Progenitor cell of endocrine pancreas (in vitro differentiated cells): ENCODE measurements at regions not wholly inside any gene's neighbourhood (a gene's known extent, or its start where the extent isn't known, plus 50 kb on each side); places are given as distances from the start of the nearest gene placed in this dataset.
"Not testable (repeated sequence)": the region's sequence is repeated elsewhere in the genome, so short reads cannot be mapped to it uniquely, and the experiment has no call there.

ENCODE experiments used
- DNase-seq: peaks from one replicate; pipeline ENCODE4 v3.0.0; 2021; ENCODE audit warnings: low spot score; ENCODE audit not compliant: unreplicated experiment
- H3K27ac Mint-ChIP-seq: 2 replicates; pipeline ENCODE4 v1.8.0; 2021; ENCODE audit warnings: mild to moderate bottlenecking, moderate library complexity, mixed read lengths
- H3K27me3 Mint-ChIP-seq: 2 replicates; pipeline ENCODE4 v1.8.0; 2021; ENCODE audit warnings: mixed read lengths
- H3K36me3 Mint-ChIP-seq: 2 replicates; pipeline ENCODE4 v1.8.0; 2022; ENCODE audit warnings: mixed read lengths; ENCODE audit not compliant: insufficient read depth
- H3K4me1 Mint-ChIP-seq: 2 replicates; pipeline ENCODE4 v1.8.0; 2021; ENCODE audit warnings: low read depth, mixed read lengths
- H3K4me3 Mint-ChIP-seq: 2 replicates; pipeline ENCODE4 v1.8.0; 2021; ENCODE audit warnings: low read depth, mild to moderate bottlenecking, moderate library complexity, mixed read lengths
- H3K9me3 Mint-ChIP-seq: 2 replicates; pipeline ENCODE4 v1.8.0; 2021; ENCODE audit warnings: low read depth, mixed read lengths
- TF ChIP-seq, protein P1 (sequence below): fragments of 200-600 bp; sonication (generic); IDR thresholded peaks from one replicate; pipeline ENCODE4 v1.5.0; 2021; ENCODE audit warnings: antibody characterized with exemption, mild to moderate bottlenecking; ENCODE audit not compliant: unreplicated experiment

DNA sequence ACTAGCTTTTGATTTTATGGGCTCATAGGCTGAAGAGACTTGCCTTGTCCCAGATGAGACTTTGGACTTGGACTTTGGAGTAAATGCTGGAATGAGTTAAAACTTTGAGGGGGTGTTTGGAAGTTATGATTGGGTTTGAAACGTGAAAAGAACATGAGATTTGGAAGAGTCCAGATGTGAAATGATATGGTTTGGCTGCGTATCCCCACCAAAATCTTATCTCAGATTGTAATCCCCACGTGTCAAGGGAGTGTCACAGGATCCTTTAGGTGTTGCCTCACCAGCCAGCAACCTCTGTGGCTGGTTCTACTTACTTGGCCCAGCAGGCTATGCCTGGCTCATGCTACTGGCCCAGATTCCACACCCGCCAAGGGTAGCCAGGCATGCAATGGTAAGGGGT, 119.6 kb upstream of the NPY start:
- no peak overlapping the region for H3K4me3 Mint-ChIP-seq
- H3K27me3 Mint-ChIP-seq, result no peaks in the 10 kb centered on the region
- H3K9me3 Mint-ChIP-seq, result peaks cover 17% of the 10 kb centered on the region
- no peak for DNase-seq
- H3K36me3 Mint-ChIP-seq, result peaks cover 7% of the 10 kb centered on the region
- TF ChIP-seq, protein P1, sequence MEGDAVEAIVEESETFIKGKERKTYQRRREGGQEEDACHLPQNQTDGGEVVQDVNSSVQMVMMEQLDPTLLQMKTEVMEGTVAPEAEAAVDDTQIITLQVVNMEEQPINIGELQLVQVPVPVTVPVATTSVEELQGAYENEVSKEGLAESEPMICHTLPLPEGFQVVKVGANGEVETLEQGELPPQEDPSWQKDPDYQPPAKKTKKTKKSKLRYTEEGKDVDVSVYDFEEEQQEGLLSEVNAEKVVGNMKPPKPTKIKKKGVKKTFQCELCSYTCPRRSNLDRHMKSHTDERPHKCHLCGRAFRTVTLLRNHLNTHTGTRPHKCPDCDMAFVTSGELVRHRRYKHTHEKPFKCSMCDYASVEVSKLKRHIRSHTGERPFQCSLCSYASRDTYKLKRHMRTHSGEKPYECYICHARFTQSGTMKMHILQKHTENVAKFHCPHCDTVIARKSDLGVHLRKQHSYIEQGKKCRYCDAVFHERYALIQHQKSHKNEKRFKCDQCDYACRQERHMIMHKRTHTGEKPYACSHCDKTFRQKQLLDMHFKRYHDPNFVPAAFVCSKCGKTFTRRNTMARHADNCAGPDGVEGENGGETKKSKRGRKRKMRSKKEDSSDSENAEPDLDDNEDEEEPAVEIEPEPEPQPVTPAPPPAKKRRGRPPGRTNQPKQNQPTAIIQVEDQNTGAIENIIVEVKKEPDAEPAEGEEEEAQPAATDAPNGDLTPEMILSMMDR, result no peak
- H3K4me1 Mint-ChIP-seq, result peaks cover 10% of the 10 kb centered on the region
- no peak overlapping the region for H3K27ac Mint-ChIP-seq

DNA sequence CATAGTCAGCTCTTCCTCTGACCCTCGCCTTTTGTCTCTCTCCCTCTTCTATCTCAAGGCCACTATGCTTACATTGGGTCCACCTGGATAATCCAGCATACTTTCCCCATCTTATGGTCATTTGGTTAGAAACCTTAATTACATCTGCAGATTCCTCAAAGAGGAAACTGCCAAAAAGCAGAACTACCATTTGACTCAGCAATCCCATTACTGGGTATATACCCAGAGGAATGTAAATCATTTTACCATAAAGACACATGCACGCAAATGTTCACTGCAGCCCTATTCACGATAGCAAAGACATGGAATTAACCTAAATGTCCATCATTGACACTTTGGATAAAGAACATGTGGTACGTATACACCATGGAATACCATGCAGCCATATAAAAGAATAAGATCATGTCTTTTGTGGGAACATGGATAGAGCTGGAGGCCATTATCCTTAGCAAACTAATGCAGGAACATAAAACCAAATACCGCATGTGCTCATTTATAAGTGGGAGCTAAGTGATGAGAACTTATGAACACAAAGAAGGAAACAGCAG, 114.8 kb upstream of the NPY start:
- H3K4me3 Mint-ChIP-seq, result no peak overlapping the region
- H3K4me1 Mint-ChIP-seq, result peaks cover 15% of the 10 kb centered on the region
- no peaks in the 10 kb centered on the region for H3K27me3 Mint-ChIP-seq
- no peak overlapping the region for H3K27ac Mint-ChIP-seq
- peaks cover 10% of the 10 kb centered on the region for H3K9me3 Mint-ChIP-seq
- H3K36me3 Mint-ChIP-seq, result peaks cover 2% of the 10 kb centered on the region
- TF ChIP-seq, protein P1, result no peak
- no peak for DNase-seq

DNA sequence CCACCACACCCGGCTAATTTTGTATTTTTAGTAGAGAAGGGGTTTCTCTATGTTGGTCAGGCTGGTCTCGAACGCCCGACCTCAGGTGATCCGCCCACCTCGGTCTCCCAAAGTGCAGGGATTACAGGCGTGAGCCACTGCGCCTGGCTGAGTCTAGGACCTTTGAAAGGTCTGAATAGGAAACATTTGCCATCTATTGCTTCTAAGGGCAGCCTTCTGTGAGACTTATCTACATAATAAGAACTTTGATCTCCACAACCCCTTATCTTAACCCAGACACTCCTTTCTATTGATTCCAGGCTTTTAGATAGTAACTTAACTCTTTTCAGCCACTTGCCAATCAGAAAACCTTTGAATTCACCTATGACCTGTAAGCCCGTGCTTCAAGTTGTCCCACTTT, 112.0 kb upstream of the NPY start:
- not testable (repeated sequence) for H3K9me3 Mint-ChIP-seq, H3K27me3 Mint-ChIP-seq, H3K4me3 Mint-ChIP-seq, DNase-seq, H3K36me3 Mint-ChIP-seq
- Mint-ChIP-seq H3K4me1 (peaks cover 15% of the 10 kb centered on the region), H3K27ac (peak overlapping the region; percentile 80)

DNA sequence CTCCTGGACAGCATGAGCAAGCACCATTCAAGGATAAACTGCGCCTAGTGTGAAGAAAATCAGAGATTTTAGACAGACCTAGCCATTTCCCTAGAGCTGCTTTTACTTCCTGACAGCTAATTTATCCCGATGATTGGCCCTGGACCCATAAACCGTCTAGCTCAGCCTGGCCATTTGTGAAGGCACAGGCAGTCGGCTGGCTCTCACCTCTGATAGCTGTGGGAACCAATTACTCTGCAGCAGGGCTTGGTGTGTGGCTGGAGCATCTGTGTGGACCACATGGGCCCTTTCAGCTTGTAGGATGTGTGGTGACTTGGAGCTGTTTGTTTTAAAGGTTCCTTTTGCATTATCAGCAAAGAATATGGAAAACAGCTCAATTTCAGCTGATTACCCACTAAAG, 111.1 kb upstream of the NPY start:
- no peak overlapping the region for H3K4me3 Mint-ChIP-seq
- peaks cover 3% of the 10 kb centered on the region for H3K9me3 Mint-ChIP-seq
- peaks cover 15% of the 10 kb centered on the region for H3K4me1 Mint-ChIP-seq
- TF ChIP-seq, protein P1, result no peak
- no peak overlapping the region for H3K27ac Mint-ChIP-seq
- H3K27me3 Mint-ChIP-seq, result peaks cover 4% of the 10 kb centered on the region
- DNase-seq, result no peak
- H3K36me3 Mint-ChIP-seq, result no peaks in the 10 kb centered on the region

DNA sequence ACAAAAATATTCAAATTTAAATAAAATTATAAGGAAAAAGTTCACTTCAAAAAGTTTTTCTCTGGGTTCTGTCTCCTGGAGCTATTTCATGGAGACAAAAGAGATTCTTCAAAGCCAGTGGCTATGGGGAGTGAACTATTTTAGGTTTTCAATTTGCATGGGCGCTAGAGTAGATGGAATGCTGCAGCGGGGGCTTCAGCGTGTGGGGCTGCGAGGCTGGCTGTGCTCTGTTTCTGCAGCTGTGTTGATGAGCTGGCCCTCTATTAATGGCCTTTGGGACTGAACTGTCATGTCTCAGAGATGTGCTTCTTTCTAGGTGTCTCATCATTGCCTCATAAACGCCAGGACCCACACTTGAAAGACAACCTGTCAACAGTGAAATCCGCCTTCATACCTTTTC, 108.4 kb upstream of the NPY start:
- Mint-ChIP-seq H3K27me3 (peaks cover 4% of the 10 kb centered on the region), H3K36me3 (no peaks in the 10 kb centered on the region), H3K9me3 (peaks cover 3% of the 10 kb centered on the region), H3K27ac (no peak overlapping the region), H3K4me3 (no peak overlapping the region), H3K4me1 (peaks cover 24% of the 10 kb centered on the region)
- no peak for DNase-seq
- TF ChIP-seq, protein P1, result no peak

DNA sequence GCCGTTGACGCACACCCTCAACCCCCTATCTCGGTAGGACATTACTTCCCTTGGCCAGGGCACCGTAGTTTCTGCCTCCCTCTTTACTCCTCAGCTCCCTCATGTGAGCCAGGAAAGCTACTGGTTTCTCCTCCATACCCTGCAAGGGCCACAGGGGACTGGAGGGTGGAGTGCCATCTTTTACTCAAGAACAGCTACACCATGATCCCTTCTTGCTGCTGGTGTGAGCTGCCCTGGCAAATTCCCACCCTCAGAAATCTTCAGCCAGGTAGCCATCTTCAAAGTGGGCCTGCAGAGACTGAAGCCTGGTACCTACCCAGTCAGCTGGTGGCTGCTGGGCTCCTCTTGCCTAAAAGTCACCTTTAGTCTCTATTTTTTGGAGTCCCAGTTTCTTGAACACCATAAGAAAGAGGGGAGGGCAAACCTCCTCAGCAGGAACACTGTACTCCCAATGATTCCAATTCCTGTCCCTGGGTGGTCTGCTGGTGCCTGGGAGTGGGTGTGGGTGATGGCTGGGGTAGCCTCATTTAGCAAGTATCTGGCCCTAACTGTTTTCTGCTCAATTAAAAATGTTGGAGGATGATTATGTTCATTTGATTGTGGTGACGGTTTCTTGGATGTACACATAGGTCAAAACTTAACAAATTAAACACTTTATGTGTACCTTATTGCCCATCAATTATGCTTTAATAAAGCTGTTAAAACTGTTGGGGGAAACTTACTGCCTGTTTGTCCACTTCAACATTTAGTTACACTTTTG, 105.0 kb upstream of the NPY start:
- TF ChIP-seq, protein P1, result no peak
- DNase-seq, result no peak
- no peaks in the 10 kb centered on the region for H3K9me3 Mint-ChIP-seq
- H3K27me3 Mint-ChIP-seq, result peaks cover 4% of the 10 kb centered on the region
- H3K4me3 Mint-ChIP-seq, result no peak overlapping the region
- no peaks in the 10 kb centered on the region for H3K36me3 Mint-ChIP-seq
- H3K4me1 Mint-ChIP-seq, result peaks cover 9% of the 10 kb centered on the region
- no peak overlapping the region for H3K27ac Mint-ChIP-seq
